ENCODE measurements at regions not wholly inside any gene's neighbourhood (a gene's known extent, or its start where the extent isn't known, plus 50 kb on each side); places are given as distances from the start of the nearest gene placed in this dataset.

DNA sequence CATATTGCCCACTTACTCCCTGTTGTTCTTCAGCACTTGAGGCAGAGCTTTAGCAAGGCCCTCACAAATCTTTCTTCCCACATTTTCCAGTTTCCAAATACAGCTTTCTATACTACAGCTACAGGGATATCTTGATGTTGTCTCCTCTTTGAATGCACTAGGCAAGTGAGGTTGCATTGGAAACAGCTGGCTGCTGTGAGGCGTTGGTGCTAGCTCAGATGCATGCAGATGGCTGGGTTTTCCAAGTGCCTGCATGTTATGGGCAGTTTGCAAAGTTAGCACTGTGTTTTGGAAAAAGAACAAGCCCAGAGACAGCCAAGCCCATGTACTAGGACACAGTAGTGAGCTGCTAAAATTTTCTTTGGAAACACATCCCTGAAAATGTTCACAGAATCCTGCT, 315.1 kb upstream of the RASGEF1B start:
- H3K9me1 ChIP-seq (ENCODE audit: control insufficient read depth, extremely low read depth, insufficient read depth, low read length) = no peaks in the 10 kb centered on the region
- no peak for TF ChIP-seq EZH2 (IDR thresholded peaks at IDR 0.05; ENCODE audit: low read length)
- TF ChIP-seq, protein P1, sequence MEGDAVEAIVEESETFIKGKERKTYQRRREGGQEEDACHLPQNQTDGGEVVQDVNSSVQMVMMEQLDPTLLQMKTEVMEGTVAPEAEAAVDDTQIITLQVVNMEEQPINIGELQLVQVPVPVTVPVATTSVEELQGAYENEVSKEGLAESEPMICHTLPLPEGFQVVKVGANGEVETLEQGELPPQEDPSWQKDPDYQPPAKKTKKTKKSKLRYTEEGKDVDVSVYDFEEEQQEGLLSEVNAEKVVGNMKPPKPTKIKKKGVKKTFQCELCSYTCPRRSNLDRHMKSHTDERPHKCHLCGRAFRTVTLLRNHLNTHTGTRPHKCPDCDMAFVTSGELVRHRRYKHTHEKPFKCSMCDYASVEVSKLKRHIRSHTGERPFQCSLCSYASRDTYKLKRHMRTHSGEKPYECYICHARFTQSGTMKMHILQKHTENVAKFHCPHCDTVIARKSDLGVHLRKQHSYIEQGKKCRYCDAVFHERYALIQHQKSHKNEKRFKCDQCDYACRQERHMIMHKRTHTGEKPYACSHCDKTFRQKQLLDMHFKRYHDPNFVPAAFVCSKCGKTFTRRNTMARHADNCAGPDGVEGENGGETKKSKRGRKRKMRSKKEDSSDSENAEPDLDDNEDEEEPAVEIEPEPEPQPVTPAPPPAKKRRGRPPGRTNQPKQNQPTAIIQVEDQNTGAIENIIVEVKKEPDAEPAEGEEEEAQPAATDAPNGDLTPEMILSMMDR (optimal IDR thresholded peaks at IDR 0.05 in 1 of 3, IDR thresholded peaks at IDR 0.05 in 1 of 3, conservative IDR thresholded peaks at IDR 0.05 in 1 of 3; ENCODE audit: extremely low read depth in 1 of 3, insufficient read depth in 2 of 3, low read length in 3 of 3) = no peak
- no peaks in the 10 kb centered on the region for H3K36me3 ChIP-seq (ENCODE audit: control insufficient read depth in 2 of 2, extremely low read depth in 1 of 2, insufficient read depth in 2 of 2, low read length in 2 of 2)
- H3K4me3 ChIP-seq (ENCODE audit: control insufficient read depth in 2 of 3, extremely low read depth in 1 of 3, insufficient read depth in 2 of 3, low read depth in 1 of 3, low read length in 3 of 3) = no peak overlapping the region
- dilution Hi-C loops (cut with MboI; ENCODE audit: extremely low pct_ligation_motif_present, low sequenced_read_pairs) = no loop called here
- H3K4me2 ChIP-seq (ENCODE audit: control insufficient read depth, extremely low read depth, insufficient read depth, low read depth, low read length) = no peak overlapping the region
- no peak overlapping the region for H3K9ac ChIP-seq (ENCODE audit: control insufficient read depth, extremely low read depth, insufficient read depth, low read length)
- no peaks in the 10 kb centered on the region for H3K27me3 ChIP-seq (ENCODE audit: control insufficient read depth, extremely low read depth, insufficient read depth, low read length)
- no peaks in the 10 kb centered on the region for H3K9me3 ChIP-seq (ENCODE audit: control insufficient read depth, low read depth, low read length)
- no peak overlapping the region for H3K27ac ChIP-seq (ENCODE audit: control insufficient read depth, insufficient read depth, low read length)
- no peaks in the 10 kb centered on the region for H3K79me2 ChIP-seq (ENCODE audit: control insufficient read depth, insufficient read depth, low read length)
- FAIRE-seq = no peak
- no peak for DNase-seq (ENCODE audit: low read depth, low spot score)
- H2AFZ ChIP-seq (ENCODE audit: control insufficient read depth, low read length) = no peak overlapping the region
- H3K4me1 ChIP-seq (ENCODE audit: control insufficient read depth, extremely low read depth, insufficient read depth, low read length) = no peaks in the 10 kb centered on the region
- H4K20me1 ChIP-seq (ENCODE audit: control insufficient read depth, extremely low read depth, insufficient read depth, low read length) = no peaks in the 10 kb centered on the region

DNA sequence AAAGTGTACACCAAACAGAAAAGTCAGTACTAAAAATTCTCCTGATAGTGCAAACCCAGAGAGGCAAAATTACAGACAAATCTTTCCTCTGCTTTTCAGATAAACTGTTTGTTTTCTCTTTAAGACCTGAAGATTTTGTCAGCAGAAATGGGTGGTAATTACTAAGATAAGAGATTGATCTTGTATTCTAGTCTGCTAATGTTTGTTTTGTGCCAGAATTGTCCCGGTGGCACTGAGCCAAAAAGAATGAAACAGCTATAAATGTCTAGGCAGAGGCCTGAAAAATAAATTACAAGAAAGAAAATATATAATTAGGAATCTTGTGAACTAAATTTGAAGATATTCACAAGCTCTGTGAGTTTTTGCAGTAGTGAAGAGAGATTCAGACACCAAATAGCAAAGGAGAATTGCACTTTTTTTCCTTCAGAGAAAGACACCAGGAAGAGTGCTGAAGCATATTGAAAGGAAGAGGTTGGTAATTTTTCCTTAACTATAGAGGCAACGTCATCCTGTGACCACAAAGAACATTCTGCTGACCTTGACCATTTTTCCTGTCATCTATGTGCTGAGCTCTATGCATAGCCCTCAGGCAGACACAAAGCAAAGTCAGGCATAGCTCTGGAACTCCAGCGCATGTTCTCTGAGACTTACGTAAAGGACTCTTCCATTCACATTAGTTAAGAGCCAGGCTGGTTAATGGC, 314.5 kb upstream of the RASGEF1B start:
- dilution Hi-C loops (cut with MboI; ENCODE audit: extremely low pct_ligation_motif_present, low sequenced_read_pairs) = no loop called here
- DNase-seq (ENCODE audit: low read depth, low spot score) (no peak), FAIRE-seq (no peak)
- Histone ChIP-seq H3K36me3 (ENCODE audit: control insufficient read depth in 2 of 2, extremely low read depth in 1 of 2, insufficient read depth in 2 of 2, low read length in 2 of 2) (no peaks in the 10 kb centered on the region), H3K4me2 (ENCODE audit: control insufficient read depth, extremely low read depth, insufficient read depth, low read depth, low read length) (no peak overlapping the region), H3K9me3 (ENCODE audit: control insufficient read depth, low read depth, low read length) (no peaks in the 10 kb centered on the region), H3K4me1 (ENCODE audit: control insufficient read depth, extremely low read depth, insufficient read depth, low read length) (no peaks in the 10 kb centered on the region), H4K20me1 (ENCODE audit: control insufficient read depth, extremely low read depth, insufficient read depth, low read length) (no peaks in the 10 kb centered on the region), H2AFZ (ENCODE audit: control insufficient read depth, low read length) (no peak overlapping the region), H3K9me1 (ENCODE audit: control insufficient read depth, extremely low read depth, insufficient read depth, low read length) (no peaks in the 10 kb centered on the region), H3K27ac (ENCODE audit: control insufficient read depth, insufficient read depth, low read length) (no peak overlapping the region), H3K4me3 (ENCODE audit: control insufficient read depth in 2 of 3, extremely low read depth in 1 of 3, insufficient read depth in 2 of 3, low read depth in 1 of 3, low read length in 3 of 3) (no peak overlapping the region), H3K9ac (ENCODE audit: control insufficient read depth, extremely low read depth, insufficient read depth, low read length) (no peak overlapping the region), H3K79me2 (ENCODE audit: control insufficient read depth, insufficient read depth, low read length) (no peaks in the 10 kb centered on the region), H3K27me3 (ENCODE audit: control insufficient read depth, extremely low read depth, insufficient read depth, low read length) (no peaks in the 10 kb centered on the region)
- no peak for TF ChIP-seq EZH2 (IDR thresholded peaks at IDR 0.05; ENCODE audit: low read length)
- TF ChIP-seq, protein P1 (optimal IDR thresholded peaks at IDR 0.05 in 1 of 3, IDR thresholded peaks at IDR 0.05 in 1 of 3, conservative IDR thresholded peaks at IDR 0.05 in 1 of 3; ENCODE audit: extremely low read depth in 1 of 3, insufficient read depth in 2 of 3, low read length in 3 of 3) = no peak

Measured in keratinocyte (primary cell).